ENCODE measurements at regions not wholly inside any gene's neighbourhood (a gene's known extent, or its start where the extent isn't known, plus 50 kb on each side); places are given as distances from the start of the nearest gene placed in this dataset.
"Not testable (repeated sequence)": the region's sequence is repeated elsewhere in the genome, so short reads cannot be mapped to it uniquely, and the experiment has no call there.

DNA sequence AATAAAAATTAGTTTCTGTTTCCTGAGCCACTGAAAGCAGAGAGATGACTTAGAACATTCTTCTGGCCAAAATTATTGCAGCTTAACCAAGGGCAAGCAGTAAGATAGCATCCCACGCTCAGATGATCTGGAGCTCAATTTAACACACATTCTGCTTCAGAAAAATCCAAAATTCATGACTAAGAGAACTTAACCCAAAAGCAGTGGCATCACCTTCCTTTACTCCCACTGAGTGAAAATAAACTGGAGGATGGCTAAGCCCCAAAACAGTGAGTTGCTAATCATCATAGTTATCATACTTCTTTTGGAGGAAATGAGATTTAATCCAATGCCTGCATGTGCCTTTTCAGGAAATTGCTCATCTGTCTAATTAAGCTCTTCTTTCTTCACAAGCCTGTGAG, 195.4 kb downstream of the DUSP6 start:
- TF ChIP-seq, protein P1, sequence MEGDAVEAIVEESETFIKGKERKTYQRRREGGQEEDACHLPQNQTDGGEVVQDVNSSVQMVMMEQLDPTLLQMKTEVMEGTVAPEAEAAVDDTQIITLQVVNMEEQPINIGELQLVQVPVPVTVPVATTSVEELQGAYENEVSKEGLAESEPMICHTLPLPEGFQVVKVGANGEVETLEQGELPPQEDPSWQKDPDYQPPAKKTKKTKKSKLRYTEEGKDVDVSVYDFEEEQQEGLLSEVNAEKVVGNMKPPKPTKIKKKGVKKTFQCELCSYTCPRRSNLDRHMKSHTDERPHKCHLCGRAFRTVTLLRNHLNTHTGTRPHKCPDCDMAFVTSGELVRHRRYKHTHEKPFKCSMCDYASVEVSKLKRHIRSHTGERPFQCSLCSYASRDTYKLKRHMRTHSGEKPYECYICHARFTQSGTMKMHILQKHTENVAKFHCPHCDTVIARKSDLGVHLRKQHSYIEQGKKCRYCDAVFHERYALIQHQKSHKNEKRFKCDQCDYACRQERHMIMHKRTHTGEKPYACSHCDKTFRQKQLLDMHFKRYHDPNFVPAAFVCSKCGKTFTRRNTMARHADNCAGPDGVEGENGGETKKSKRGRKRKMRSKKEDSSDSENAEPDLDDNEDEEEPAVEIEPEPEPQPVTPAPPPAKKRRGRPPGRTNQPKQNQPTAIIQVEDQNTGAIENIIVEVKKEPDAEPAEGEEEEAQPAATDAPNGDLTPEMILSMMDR (IDR thresholded peaks at IDR 0.05), result no peak
- ATAC-seq (ENCODE audit: low FRiP score) (peak; percentile 84), DNase-seq (ENCODE audit: low spot score) (no peak)

DNA sequence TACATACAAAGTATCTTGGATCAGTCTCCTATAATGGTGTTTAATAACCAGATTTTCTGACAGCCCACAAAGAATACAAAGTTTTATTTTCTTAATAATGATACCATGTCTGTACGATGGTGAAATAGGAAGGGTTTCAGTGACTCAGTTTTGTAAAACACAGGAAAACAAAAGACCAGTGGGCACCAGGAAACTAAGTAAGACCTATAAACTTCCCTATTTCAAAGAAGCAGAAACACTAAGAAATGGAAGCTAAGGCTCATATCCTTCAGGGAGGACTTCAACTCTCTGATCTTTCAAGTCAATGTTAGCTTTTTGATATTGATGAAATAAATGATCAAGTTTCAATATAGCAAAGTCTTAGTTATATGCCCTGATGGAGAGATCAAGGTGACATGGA, 196.0 kb downstream of the DUSP6 start:
- DNase-seq (ENCODE audit: low spot score), result no peak
- no peak for ATAC-seq (ENCODE audit: low FRiP score)
- TF ChIP-seq, protein P1 (IDR thresholded peaks at IDR 0.05), result no peak

DNA sequence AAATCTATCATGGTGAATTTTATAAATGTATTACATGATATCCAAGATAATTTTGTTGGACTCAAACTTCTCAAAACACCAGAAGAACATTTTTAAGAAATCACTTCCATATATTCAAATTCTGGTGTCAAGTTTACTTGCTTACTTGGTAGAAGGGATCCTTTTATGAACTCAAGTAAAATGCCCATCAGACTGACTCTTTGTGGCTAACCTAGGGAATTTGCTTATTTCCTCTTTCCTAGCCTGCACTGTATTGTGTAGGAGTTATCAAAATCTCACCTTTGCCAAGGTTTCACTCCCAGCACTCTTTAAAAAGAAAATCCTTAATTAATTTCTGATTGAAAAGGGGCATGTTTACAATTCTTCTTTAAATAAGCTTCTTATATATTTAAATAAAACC, 196.5 kb downstream of the DUSP6 start:
- DNase-seq (ENCODE audit: low spot score) (no peak), ATAC-seq (ENCODE audit: low FRiP score) (no peak)
- TF ChIP-seq, protein P1 (IDR thresholded peaks at IDR 0.05), result no peak

DNA sequence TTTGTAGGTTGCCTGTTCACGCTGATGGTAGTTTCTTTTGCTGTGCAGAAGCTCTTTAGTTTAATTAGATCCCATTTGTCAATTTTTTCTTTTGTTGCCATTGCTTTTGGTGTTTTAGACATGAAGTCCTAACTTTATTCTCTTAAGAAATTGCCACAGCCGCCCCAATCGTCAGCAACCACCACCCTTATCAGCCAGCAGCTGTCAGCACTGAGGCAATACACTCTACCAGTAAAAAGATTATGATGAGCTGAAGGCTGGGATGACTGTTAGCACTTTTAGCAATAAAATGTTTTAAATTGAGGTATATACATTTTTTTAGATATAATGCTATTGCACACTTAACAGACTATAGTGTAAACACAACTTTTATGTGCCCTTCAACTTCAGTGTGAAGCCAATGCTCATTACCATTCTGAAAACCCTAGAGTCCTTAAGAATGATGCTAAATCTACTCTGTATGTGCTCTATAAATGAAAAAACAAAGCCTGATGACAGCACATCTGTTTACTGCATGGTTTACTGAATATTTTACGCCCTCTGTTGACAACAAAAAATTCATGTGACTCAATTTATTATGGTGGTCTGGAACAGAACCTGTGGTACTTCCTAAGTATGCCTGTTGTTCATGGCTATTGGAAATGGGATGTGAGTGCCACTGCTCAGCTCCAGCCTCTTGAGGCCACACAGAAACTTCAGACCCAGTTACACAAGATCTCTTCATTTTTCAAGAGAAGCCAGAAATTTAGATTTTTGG, 197.4 kb downstream of the DUSP6 start:
- ATAC-seq (ENCODE audit: low FRiP score) (no peak), DNase-seq (ENCODE audit: low spot score) (no peak)
- TF ChIP-seq, protein P1 (IDR thresholded peaks at IDR 0.05), result no peak

DNA sequence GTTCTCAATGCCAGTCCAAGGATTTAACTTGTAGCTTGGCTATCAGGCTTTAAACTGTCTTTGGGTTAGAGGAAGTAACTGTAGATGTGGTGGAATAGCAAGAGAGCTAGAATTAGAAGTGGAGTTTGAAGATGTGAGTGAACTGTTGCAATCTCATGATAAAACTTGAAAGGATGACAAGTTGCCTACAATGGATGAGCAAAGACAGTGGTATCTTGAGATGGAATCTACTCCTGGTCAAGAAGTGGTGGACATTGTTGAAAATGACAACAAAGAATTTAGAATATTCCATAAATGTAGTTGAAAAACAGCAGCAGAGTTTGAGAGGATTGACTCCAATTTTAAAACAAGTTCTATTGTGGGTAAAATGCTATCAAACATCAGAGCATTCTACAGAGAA, 199.0 kb downstream of the DUSP6 start:
- no peak for ATAC-seq (ENCODE audit: low FRiP score)
- DNase-seq (ENCODE audit: low spot score), result no peak

DNA sequence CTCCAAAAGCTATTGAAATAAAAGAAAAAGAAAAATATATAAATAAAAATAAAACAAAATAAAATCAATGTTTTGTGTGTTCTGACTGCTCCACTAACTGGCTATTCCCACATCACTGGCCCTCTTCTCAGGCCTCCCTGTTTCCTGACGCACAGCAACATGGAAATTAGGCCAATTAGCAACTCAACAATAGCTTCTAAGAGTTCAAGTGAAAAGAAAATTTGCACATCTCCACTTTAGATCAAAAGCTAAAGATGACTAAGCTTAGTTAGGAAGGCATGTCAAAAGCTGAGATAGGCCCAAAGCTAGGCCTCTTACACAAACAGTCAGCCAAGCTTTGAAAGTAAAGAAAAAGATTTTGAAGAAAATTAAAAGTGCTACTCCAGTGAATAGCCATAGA, 200.8 kb downstream of the DUSP6 start:
- TF ChIP-seq, protein P1 (IDR thresholded peaks at IDR 0.05), result no peak
- no peak for ATAC-seq (ENCODE audit: low FRiP score)
- DNase-seq (ENCODE audit: low spot score), result no peak

More for the DNA sequence above, 199.0 kb downstream of the DUSP6 start:
- TF ChIP-seq, protein P1 (IDR thresholded peaks at IDR 0.05), result no peak

DNA sequence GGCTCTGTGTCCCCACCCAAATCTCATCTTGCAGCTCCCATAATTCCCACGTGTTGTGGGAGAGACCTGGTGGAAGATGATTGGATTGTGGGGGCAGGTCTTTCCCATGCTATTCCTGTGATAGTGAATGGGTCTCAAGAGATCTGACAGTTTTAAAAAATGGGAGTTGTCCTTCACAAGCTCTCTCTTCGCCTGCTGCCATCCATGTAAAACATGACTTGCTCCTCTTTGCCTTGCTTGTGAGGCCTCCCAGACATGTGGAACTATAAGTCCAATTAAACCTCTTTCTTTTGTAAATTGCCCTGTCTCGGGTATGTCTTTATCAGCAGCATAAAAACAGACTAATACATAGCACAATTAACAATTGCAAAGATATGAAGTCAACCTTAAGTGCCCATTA, 201.5 kb downstream of the DUSP6 start:
- not testable (repeated sequence) for DNase-seq (ENCODE audit: low spot score); ATAC-seq (ENCODE audit: low FRiP score)
